DMS79 (cell line): ENCODE measurements at regions not wholly inside any gene's neighbourhood (a gene's known extent, or its start where the extent isn't known, plus 50 kb on each side); places are given as distances from the start of the nearest gene placed in this dataset.
"Not testable (repeated sequence)": the region's sequence is repeated elsewhere in the genome, so short reads cannot be mapped to it uniquely, and the experiment has no call there.

Source experiments
- DNase-seq: peaks from one replicate; lab custom pipeline; 2025; lab: John Stamatoyannopoulos, UW

DNA sequence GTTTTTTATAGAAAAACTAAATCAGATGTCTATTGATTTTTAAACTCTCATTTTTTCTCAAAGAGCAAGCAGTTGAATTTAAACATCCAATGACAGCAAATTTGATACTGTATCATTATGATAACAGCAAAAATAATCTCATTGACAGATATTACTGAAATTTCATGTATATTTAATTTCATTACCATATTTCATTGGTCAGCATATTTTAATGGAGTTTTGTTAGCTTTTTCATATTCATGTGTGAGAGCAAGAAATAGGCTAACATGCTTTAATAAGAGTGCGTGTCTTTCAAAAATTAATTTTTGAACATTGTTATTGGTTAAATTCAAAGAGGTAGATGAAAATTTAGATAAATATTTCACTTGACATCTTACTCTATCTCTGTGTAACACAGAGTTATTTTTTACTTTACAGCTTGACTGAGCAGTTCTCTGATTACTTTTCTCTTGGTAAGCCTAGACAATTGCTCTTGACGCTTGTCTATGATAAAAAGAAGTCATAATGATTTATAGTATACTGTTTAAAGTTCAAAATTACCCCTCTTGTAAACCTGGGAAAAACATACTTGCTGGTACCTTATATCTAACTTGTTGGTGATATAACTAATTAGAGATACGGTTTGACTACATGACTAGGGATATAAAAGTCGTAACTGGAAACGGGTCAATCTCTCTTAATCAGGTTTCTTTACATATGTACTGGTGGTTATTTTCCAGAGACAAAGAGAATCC, 732.3 kb upstream of the NCAM2 start:
- no peak for DNase-seq

DNA sequence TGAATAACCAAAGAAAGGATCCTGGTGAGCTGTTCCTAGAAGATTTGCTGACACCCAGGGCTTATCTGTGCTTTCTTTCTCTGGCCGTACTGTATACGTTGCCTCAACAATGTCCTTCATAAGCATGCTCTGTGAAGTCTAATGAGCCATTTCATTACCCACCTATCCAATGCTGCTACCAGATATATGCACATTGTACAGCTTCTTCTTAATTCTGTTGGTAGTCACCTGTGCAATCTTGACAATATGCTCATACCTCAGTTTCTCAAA, 731.8 kb upstream of the NCAM2 start:
- DNase-seq: no peak

DNA sequence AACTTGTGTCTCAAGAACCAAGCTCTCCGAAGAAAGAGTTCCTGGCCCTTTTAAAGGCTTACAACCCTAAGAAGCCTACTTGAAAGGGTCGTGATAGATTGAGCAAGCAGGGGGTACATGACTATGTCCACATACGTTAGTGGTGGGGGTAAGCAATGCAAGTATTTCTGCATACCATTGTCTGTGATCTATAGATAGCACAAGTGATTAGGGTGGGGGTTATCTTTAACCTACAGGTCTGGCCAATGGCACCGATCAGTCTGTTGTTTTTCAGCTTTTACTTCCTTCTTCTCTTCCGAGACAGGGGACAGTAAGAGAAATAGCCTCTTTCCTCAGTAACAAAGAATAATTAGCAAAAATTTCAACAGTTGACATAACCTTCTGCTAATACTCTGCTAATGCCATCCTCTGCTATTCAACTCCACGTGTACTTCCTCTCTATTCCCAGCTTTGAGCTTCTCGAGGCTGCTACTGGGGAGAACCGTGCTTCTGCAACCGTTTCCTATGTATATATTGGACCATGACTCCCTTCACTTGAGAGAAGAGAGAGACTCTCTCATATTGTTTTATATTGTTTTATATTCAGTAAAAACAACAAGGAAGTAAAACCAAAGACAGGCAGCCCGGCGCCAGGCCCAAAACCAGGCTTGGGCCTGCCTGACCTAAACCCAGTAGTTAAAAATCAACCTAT, 727.7 kb upstream of the NCAM2 start:
- DNase-seq: no peak

- DNase-seq: no peak
Observed at GRCh38 chr21:20272791-20273362, 725.3 kb upstream of the NCAM2 start.

GRCh38 chr21:20276377-20276776, 721.8 kb upstream of the NCAM2 start:
- no peak for DNase-seq

DNA sequence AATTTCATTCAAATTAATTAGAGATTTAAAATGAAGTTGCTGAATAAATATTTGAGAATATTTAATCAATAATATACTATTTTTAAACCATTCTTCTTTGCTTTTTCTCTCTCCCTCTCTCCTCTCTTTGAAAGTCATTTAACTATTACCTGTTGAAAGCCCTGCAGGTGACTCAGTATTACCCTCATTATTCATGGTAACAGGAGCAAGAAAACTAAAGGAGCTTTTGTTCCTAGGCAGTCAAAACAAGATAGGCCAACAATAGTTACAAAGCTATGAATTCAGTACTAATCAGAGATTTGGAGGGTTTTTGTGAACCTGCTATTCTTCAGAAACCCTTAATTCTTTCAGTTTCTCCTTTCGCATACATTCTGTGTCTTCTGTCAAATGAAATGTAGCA, 721.3 kb upstream of the NCAM2 start:
- no peak for DNase-seq

GRCh38 chr21:20283836-20284235, 714.4 kb upstream of the NCAM2 start:
- DNase-seq: no peak

DNA sequence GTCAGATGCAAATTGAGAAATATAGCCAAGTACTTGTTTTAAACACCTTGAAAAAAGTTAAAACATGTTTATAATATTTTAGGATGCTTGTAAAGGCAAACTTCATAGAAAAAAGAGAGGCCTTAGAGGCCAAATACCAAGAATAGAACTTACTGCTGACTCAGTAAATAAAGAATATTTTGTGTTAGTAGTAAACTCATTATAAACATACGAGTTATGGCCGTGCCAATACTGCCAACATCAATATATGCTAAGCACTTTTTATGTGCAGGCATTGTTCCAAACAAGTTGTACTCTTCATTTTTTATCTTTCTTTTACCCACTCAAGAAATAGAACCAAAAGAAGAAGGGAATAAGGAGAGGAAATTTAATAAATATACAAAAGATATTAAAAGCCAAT, 705.9 kb upstream of the NCAM2 start:
- DNase-seq: no peak

DNA sequence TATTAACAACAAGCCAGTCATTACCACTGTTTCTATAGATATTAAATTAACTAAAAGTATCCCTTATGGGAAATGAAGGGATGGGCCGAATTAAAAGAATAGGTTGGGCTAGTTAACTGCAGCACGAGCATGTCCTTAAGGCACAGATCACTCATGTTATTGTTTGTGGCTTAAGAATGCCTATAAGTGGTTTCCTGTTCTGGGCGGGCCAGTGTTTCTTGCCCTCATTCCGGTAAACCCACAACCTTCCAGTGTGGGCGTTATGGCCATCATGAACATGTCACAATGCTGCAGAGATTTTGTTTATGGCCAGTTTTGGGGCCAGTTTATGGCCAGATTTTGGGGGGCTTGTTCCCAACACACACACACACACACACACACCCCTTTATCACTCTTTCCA, 705.4 kb upstream of the NCAM2 start:
- not testable (repeated sequence) for DNase-seq

GRCh38 chr21:20301395-20301794, 696.8 kb upstream of the NCAM2 start:
- no peak for DNase-seq

GRCh38 chr21:20302084-20302483, 696.1 kb upstream of the NCAM2 start:
- DNase-seq: no peak

GRCh38 chr21:20306836-20307235, 691.4 kb upstream of the NCAM2 start:
- no peak for DNase-seq

GRCh38 chr21:20308586-20309315, 689.5 kb upstream of the NCAM2 start:
- no peak for DNase-seq

GRCh38 chr21:20311234-20311787, 686.9 kb upstream of the NCAM2 start:
- no peak for DNase-seq

DNA sequence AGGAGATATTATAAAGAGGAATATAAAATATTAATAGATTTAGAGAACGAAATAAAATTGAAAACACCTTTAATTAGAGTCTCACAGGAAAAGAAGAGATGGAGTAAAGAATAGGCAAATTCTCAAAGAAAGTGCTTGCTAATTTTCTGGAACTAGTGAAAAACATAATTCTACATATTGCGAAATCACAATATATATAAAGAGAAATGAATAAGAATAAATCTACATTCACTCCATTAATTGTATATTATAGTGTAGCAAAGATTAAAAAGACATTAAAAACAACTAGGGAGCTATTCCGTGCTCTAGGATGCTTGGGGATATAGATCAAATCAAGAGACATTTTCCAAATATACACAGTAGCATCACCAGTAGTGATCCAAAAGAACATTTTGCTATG, 685.2 kb upstream of the NCAM2 start:
- DNase-seq: no peak

- DNase-seq: no peak
Observed at GRCh38 chr21:20315042-20315441, 683.2 kb upstream of the NCAM2 start.

DNA sequence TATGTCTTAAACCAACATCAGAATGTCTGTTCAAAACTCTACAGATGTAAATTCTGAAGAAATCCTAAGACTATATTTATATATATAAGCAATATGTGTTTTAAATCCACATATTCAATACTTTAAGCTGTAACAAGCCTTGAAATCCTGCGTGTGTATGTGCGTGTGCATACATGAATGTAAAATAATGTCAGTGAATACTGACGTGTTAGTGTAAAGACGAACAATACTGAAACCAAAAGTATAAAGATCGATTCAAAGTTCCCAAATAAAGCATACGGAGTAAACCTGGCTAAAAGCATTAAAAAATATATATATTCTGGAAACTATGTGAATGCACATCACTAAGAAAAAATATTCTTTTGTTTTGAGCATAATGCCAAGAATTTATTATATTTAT, 668.6 kb upstream of the NCAM2 start:
- no peak for DNase-seq

- DNase-seq: no peak
Observed at GRCh38 chr21:20330652-20331051, 667.6 kb upstream of the NCAM2 start.

DNA sequence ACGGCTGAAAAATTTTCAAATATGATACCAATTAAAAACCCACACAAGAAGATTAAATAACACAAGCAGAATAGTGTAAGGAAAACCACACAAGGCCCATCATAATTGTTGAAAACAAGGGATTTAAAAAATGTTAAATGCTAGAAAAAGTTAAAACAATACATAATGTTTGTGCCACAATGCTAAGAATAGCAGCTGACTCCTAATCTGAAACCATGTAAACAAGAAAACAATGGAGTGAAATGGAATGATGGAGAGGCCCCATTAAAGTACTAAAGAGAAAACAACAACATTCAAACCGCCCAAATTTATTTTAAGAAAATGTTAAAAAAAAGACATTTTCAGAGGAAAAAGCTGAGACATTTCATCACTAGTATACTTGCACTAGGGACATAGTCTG, 663.6 kb upstream of the NCAM2 start:
- DNase-seq: no peak

- DNase-seq: no peak
Observed at GRCh38 chr21:20341431-20341830, 656.8 kb upstream of the NCAM2 start.

DNA sequence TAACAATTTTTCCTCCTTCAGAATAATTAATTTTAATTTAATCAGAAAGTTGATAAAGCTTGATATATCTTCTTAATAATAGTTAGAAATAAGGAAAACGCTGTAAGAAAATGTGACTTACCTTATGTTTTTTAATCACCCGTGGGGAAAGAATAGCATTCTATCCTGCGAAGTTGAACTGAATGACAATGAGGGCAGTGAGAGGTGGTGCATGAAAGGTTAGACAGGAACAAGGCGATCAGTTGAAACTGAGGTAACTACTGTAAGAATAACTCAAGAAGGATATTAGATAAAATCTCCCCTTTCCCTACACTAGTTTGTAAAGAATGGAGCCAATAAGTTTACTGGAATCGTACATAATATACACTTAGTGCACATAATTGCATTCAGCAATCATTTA, 655.0 kb upstream of the NCAM2 start:
- DNase-seq: no peak

DNA sequence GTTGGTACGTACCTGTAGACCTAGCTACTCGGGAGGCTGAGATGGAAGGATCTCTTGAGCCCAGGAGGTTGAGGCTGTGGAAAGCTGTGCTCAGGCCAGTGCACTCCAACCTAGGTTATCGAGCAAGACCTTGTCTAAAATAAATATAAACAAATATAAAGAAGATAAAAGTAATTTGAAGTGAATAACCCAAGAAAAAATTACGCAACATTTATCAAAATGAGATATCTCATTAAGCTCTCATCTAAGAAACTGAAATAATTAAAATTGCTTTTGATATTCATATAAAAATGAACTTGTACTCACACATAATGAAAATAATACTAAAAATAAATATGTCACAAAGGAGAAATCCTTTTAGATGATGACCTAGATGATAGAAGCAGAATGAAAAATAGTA, 647.1 kb upstream of the NCAM2 start:
- no peak for DNase-seq

- DNase-seq: no peak
Observed at GRCh38 chr21:20353351-20353750, 644.9 kb upstream of the NCAM2 start.
